Stimulated activated naive CD8-positive, alpha-beta T cell treated with anti-CD3 and anti-CD28 coated beads, Interleukin-15, amount 100 ng/mL, for 72 hours (primary cell): ENCODE measurements at regions not wholly inside any gene's neighbourhood (a gene's known extent, or its start where the extent isn't known, plus 50 kb on each side); places are given as distances from the start of the nearest gene placed in this dataset.

Source experiments
- ATAC-seq: fragments of 150-1000 bp; cut with Tn5 transposase; 2 replicates; pipeline ENCODE4 v1.10.0; 2021; ENCODE audit warnings: mild to moderate bottlenecking, moderate library complexity
- DNase-seq, 2 donors: peaks; one replicate each; pipeline ENCODE4 v3.0.0; 2021 to 2022
- H3K27ac Mint-ChIP-seq, 2 donors: one replicate each; pipeline ENCODE4 v1.8.0; 2022; ENCODE audit warnings: mild to moderate bottlenecking in 2 of 2, mixed read lengths in 2 of 2, moderate library complexity in 2 of 2
- H3K27me3 Mint-ChIP-seq: one replicate; pipeline ENCODE4 v1.8.0; 2022; ENCODE audit warnings: mixed read lengths
- H3K4me1 Mint-ChIP-seq: one replicate; pipeline ENCODE4 v1.8.0; 2022; ENCODE audit warnings: mild to moderate bottlenecking, mixed read lengths
- H3K4me3 Mint-ChIP-seq, 2 donors: one replicate each; pipeline ENCODE4 v1.8.0; 2022; ENCODE audit warnings: mild to moderate bottlenecking in 2 of 2, mixed read lengths in 2 of 2, moderate library complexity in 1 of 2
- H3K9me3 Mint-ChIP-seq, 2 donors: one replicate each; pipeline ENCODE4 v1.8.0; 2022; ENCODE audit warnings: mixed read lengths in 2 of 2

GRCh38 chr9:92189782-92190535 lies 74.7 kb upstream of the SPTLC1 start:
- DNase-seq = no peak

GRCh38 chr9:92188969-92189781 lies 74.0 kb upstream of the SPTLC1 start:
- Mint-ChIP-seq H3K27ac (peak overlapping the region in 1 of 2 donors; percentile 29), H3K4me1 (peaks cover 8% of the 10 kb centered on the region), H3K9me3 (peaks cover 2 to 4% of the 10 kb centered on the region in 2 donors), H3K4me3 (no peak overlapping the region), H3K27me3 (peaks cover 6% of the 10 kb centered on the region)
- DNase-seq (no peak), ATAC-seq (peak; percentile 31)

More at GRCh38 chr9:92189782-92190535, 74.7 kb upstream of the SPTLC1 start:
- Mint-ChIP-seq H3K9me3 (peaks cover 0 to under 1% of the 10 kb centered on the region in 2 donors), H3K4me1 (peaks cover 8% of the 10 kb centered on the region), H3K4me3 (no peak overlapping the region), H3K27ac (no peak overlapping the region), H3K27me3 (no peaks in the 10 kb centered on the region)
- ATAC-seq = peak; percentile 44

- Mint-ChIP-seq H3K9me3 (peaks cover 3 to 6% of the 10 kb centered on the region in 2 donors), H3K4me3 (no peak overlapping the region), H3K27ac (no peak overlapping the region), H3K4me1 (peaks cover 8% of the 10 kb centered on the region), H3K27me3 (peaks cover 9% of the 10 kb centered on the region)
- peak; percentile 23 for ATAC-seq
- DNase-seq = no peak
Measured at GRCh38 chr9:92187989-92188714, 72.9 kb upstream of the SPTLC1 start.

- H3K27ac Mint-ChIP-seq = peak overlapping the region in 1 of 2 donors; percentile 71
- H3K4me3 Mint-ChIP-seq = no peak overlapping the region
- ATAC-seq = peak; percentile 41
- DNase-seq = no peak
- peaks cover 9% of the 10 kb centered on the region for H3K27me3 Mint-ChIP-seq
- peaks cover 3 to 6% of the 10 kb centered on the region in 2 donors for H3K9me3 Mint-ChIP-seq
- H3K4me1 Mint-ChIP-seq = peaks cover 8% of the 10 kb centered on the region
Measured at GRCh38 chr9:92187390-92187789, 72.2 kb upstream of the SPTLC1 start.

GRCh38 chr9:92186631-92187030 lies 71.4 kb upstream of the SPTLC1 start:
- H3K9me3 Mint-ChIP-seq = peaks cover 3 to 6% of the 10 kb centered on the region in 2 donors
- peaks cover 8% of the 10 kb centered on the region for H3K4me1 Mint-ChIP-seq
- DNase-seq (no peak), ATAC-seq (no peak)
- H3K27me3 Mint-ChIP-seq = peaks cover 9% of the 10 kb centered on the region
- peak overlapping the region in 1 of 2 donors; percentile 68 for H3K27ac Mint-ChIP-seq
- H3K4me3 Mint-ChIP-seq = no peak overlapping the region

- Mint-ChIP-seq H3K4me1 (peaks cover 8% of the 10 kb centered on the region), H3K9me3 (peaks cover 3 to 6% of the 10 kb centered on the region in 2 donors), H3K4me3 (no peak overlapping the region), H3K27ac (no peak overlapping the region), H3K27me3 (peaks cover 9% of the 10 kb centered on the region)
- DNase-seq (no peak), ATAC-seq (no peak)
Measured at GRCh38 chr9:92185681-92186080, 70.5 kb upstream of the SPTLC1 start.

GRCh38 chr9:92185096-92185495 lies 69.9 kb upstream of the SPTLC1 start:
- H3K27me3 Mint-ChIP-seq = peaks cover 9% of the 10 kb centered on the region
- DNase-seq (no peak), ATAC-seq (no peak)
- peaks cover 8% of the 10 kb centered on the region for H3K4me1 Mint-ChIP-seq
- no peak overlapping the region for H3K4me3 Mint-ChIP-seq
- peaks cover 3 to 6% of the 10 kb centered on the region in 2 donors for H3K9me3 Mint-ChIP-seq
- H3K27ac Mint-ChIP-seq = no peak overlapping the region

GRCh38 chr9:92184041-92184564 lies 68.9 kb upstream of the SPTLC1 start:
- Mint-ChIP-seq H3K27me3 (peaks cover 9% of the 10 kb centered on the region), H3K4me3 (no peak overlapping the region), H3K27ac (no peak overlapping the region), H3K4me1 (peaks cover 8% of the 10 kb centered on the region), H3K9me3 (peaks cover 3 to 6% of the 10 kb centered on the region in 2 donors)
- ATAC-seq (no peak), DNase-seq (no peak)

GRCh38 chr9:92183449-92183848 lies 68.2 kb upstream of the SPTLC1 start:
- ATAC-seq = no peak
- DNase-seq = no peak
- Mint-ChIP-seq H3K27me3 (peaks cover 9% of the 10 kb centered on the region), H3K27ac (no peak overlapping the region), H3K4me3 (no peak overlapping the region), H3K4me1 (peaks cover 8% of the 10 kb centered on the region), H3K9me3 (peaks cover 3 to 6% of the 10 kb centered on the region in 2 donors)

- no peak for DNase-seq
Measured at GRCh38 chr9:92181296-92181695, 66.1 kb upstream of the SPTLC1 start.

GRCh38 chr9:92180669-92181181 lies 65.5 kb upstream of the SPTLC1 start:
- DNase-seq (no peak), ATAC-seq (no peak)
- Mint-ChIP-seq H3K4me3 (no peak overlapping the region), H3K27me3 (peaks cover 9% of the 10 kb centered on the region), H3K9me3 (peaks cover 3 to 6% of the 10 kb centered on the region in 2 donors), H3K4me1 (no peaks in the 10 kb centered on the region), H3K27ac (peak overlapping the region in 1 of 2 donors; percentile 55)

More at GRCh38 chr9:92181296-92181695, 66.1 kb upstream of the SPTLC1 start:
- H3K27ac Mint-ChIP-seq = no peak overlapping the region
- H3K4me1 Mint-ChIP-seq = no peaks in the 10 kb centered on the region
- ATAC-seq = no peak
- H3K27me3 Mint-ChIP-seq = peaks cover 9% of the 10 kb centered on the region
- no peak overlapping the region for H3K4me3 Mint-ChIP-seq
- peaks cover 3 to 6% of the 10 kb centered on the region in 2 donors for H3K9me3 Mint-ChIP-seq

GRCh38 chr9:92180002-92180400 lies 64.8 kb upstream of the SPTLC1 start:
- Mint-ChIP-seq H3K27ac (no peak overlapping the region), H3K4me1 (no peaks in the 10 kb centered on the region), H3K4me3 (no peak overlapping the region), H3K9me3 (peaks cover 3 to 6% of the 10 kb centered on the region in 2 donors), H3K27me3 (peaks cover 9% of the 10 kb centered on the region)
- ATAC-seq (no peak), DNase-seq (no peak)

- no peak for DNase-seq
Measured at GRCh38 chr9:92179286-92180001, 64.2 kb upstream of the SPTLC1 start.

GRCh38 chr9:92177591-92177990 lies 62.4 kb upstream of the SPTLC1 start:
- DNase-seq = no peak
- Mint-ChIP-seq H3K9me3 (peaks cover 5 to 18% of the 10 kb centered on the region in 2 donors), H3K4me1 (no peaks in the 10 kb centered on the region), H3K27me3 (peaks cover 16% of the 10 kb centered on the region), H3K27ac (peak overlapping the region in 1 of 2 donors; percentile 60), H3K4me3 (no peak overlapping the region)
- no peak for ATAC-seq

More at GRCh38 chr9:92179286-92180001, 64.2 kb upstream of the SPTLC1 start:
- ATAC-seq = no peak
- Mint-ChIP-seq H3K27ac (peak overlapping the region in 1 of 2 donors; percentile 2), H3K9me3 (peaks cover 3 to 7% of the 10 kb centered on the region in 2 donors), H3K4me3 (no peak overlapping the region), H3K4me1 (no peaks in the 10 kb centered on the region), H3K27me3 (peaks cover 8% of the 10 kb centered on the region)
